D341Med (cell line): ENCODE measurements at regions not wholly inside any gene's neighbourhood (a gene's known extent, or its start where the extent isn't known, plus 50 kb on each side); places are given as distances from the start of the nearest gene placed in this dataset.
"Not testable (repeated sequence)": the region's sequence is repeated elsewhere in the genome, so short reads cannot be mapped to it uniquely, and the experiment has no call there.

Experiments used
- DNase-seq: peaks from one replicate; pipeline ENCODE4 v3.0.0; 2012; ENCODE audit warnings: low spot score

- no peak for DNase-seq
Measured at GRCh38 chr20:12203981-12204380, 286.3 kb downstream of the BTBD3 start.

DNA sequence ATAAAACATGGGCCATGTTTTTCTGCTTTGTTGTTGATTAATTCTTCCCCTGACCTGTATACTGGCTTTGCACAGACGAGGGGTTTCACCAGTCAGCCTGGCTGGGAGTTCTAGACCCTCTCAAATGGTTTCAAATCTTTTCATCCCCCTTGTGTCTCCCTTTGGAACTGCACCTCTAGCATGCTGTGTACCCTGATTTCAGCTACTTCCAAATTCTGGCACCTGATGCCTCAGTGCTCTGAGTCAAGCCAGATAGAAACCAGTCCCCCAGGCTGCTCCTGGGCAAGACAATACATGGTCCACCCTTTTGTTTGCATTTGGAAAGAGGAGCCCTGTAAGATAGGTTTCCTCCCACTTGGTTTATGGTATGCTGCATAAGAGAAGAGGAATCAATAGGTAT is 290.2 kb downstream of the BTBD3 start:
- peak; percentile 38 for DNase-seq

DNA sequence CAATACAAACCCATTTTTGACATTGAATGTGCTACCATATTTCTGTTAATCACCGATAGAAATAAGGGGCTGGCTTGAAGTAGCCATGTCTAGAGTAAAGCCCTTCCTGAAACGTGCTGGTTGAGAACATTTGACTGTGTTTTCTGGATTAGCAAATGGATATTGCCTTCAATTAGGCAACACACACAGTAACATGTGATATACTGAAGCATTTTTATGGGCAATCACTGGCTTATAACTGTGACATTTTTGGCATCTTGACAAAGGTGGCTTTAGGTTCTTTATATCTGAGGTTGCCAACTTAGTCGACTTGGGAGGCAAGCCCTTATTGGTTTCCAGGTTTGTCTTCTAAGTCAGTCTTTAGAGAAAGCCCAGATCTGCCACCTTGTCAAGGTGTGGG is 292.9 kb downstream of the BTBD3 start:
- no peak for DNase-seq

DNA sequence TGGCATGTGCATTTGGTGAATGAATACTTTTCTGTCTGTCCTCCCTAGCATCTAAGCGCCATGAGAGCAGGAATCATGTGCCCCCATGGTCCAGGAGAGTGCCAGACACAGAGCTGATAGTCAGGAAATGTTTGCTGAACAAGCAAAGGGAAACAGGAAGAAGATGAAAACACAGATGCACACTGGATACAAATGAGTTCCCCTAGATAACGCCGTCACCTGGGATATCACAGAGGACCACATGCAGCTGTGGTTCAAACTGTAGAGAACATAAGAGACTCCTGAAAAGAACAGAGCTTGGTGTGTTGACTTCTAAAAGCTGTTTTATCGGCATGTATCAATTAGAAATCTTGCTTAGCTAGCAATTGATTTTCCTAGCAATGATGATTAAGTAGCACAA is 293.7 kb downstream of the BTBD3 start:
- no peak for DNase-seq

- DNase-seq: no peak
Measured at GRCh38 chr20:12217382-12217781, 299.7 kb downstream of the BTBD3 start.

DNA sequence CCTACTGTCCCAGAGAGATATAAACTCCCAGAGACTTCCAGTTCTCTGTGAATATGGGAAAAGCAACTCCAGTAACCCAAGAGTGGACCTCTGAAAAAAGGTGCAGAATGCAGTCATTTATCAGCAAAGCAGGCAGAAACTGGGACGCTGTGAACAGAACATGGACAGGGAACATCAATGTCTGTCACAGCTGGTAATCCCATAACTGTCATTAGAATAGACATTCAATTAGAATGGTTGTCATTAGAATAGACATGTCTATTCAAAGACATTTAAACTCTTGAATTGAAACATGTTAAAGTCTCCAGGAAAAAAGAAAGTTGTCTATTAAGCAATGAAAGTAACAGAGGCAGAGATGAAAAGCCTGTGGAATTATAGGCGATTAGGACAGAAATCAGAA is 302.1 kb downstream of the BTBD3 start:
- DNase-seq: no peak

GRCh38 chr20:12223057-12223456 is 305.4 kb downstream of the BTBD3 start:
- no peak for DNase-seq

DNA sequence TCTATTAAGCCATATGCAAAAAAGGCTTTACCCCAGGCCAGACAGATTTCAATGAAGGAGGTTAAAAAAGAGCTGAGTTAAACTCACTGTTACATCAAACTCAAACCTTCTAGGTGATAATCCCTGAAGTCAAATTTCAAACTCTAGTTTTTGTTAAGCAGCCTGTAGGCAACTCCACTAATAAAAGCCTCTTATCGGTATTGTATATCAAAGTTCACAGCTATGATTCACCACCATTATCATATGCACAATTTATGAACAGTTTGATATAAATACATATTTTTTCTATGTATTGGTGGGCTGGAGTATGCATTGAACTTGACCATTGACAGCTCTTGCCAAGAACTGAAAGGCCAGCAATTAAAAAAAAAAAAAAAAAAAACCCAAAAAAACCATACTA is 308.2 kb downstream of the BTBD3 start:
- DNase-seq: no peak

DNA sequence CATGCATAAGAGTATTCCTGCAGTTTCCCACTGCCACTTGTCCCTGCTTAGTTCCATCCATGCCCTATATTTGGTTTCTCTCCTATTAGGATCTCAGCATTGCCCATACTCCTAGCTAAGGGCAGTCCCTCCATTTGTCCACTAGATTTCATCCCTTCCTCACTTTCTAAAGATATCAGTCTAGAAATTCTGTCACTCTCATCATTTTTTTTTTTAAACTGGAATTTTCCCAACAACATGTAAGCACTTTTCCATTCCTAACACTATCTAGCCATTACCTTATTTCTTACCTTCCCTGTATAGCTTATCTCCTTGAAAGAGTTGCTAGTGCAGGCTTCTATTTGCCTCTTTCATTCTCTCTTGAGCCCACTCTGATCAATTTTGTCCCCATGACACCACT is 312.2 kb downstream of the BTBD3 start:
- DNase-seq: no peak

DNA sequence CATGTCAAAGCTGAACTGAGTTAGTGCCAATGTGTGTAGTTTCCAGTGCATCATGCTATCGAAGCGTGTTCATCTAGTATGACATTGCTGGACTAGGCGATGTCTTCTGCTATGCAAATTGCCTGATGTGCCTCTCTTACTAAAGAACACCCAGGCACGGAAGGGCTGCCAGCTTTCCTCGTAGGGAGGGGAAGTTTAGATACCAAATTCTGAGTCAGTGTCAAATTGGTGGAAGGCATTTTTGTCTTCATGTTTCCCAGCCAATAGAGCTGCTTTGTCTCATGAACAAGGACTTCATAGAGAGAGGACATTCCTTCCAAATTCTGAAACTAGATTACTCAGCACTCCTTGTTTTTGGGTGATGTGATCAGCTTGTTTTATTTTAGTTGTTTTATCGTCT is 320.1 kb downstream of the BTBD3 start:
- no peak for DNase-seq

GRCh38 chr20:12241065-12241464 is 323.4 kb downstream of the BTBD3 start:
- DNase-seq: no peak

GRCh38 chr20:12243327-12243726 is 325.6 kb downstream of the BTBD3 start:
- no peak for DNase-seq

GRCh38 chr20:12248481-12248880 is 330.8 kb downstream of the BTBD3 start:
- no peak for DNase-seq

GRCh38 chr20:12250661-12251060 is 333.0 kb downstream of the BTBD3 start:
- not testable (repeated sequence) for DNase-seq

DNA sequence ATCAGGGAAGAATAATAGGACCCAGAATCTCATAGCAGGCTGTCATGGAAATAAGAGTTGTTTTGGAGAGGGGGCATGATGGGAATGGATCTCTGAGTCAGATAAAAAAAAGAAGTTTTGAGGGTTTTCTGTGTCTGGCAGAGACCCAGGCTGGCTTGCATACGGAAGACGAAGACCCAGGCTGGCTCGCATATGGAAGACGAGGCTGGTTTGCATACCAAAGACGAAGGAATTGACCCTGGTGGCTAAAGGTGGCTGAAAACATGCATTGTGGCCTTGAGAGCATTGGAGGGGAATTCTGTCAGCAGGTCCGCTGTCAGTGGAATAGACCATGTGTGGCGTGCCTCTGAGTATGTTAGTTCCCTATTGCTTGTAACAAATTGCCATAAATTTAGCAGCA is 335.1 kb downstream of the BTBD3 start:
- no peak for DNase-seq

GRCh38 chr20:12255461-12255970 is 337.8 kb downstream of the BTBD3 start:
- DNase-seq: no peak

- DNase-seq: no peak
Measured at GRCh38 chr20:12256806-12257205, 339.1 kb downstream of the BTBD3 start.

DNA sequence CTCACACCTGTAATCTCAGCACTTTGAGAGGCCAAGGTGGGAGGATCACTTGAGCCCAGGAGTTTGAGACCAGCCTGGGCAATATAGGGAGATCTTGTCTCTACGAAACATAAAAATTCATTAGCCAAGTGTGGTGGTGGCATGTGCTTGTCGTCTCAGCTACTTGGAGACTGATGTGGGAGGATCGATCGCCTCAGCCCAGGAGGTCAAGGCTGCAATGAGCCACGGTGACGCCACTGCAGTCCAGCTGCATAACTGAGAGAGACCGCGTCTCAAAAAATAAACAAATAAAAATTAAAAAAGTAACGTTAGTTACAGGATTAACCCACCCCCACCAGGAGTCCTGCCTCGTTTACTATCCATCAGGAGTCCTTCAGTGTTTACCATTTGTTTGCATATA is 345.1 kb downstream of the BTBD3 start:
- DNase-seq: no peak

GRCh38 chr20:12264711-12265110 is 347.0 kb downstream of the BTBD3 start:
- DNase-seq: no peak

DNA sequence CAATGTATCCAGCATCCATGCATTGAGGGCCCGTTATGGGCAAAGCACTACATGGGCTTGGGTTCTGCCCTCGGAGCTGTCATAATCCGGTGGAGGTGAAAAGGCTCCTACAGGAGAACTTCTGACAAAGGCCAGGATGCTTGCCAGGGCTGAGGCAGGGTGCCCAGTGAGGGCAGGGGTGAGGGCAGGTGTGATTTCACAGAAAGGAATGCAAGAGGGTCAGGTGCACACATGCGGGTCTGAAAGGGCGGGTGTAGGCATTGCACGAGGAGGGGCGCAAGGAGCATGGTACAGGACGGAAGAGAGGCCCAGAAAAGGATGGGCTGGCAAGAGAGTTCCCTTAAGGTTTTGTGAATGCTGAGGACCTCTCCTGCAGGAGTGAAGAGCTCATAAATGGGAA is 348.0 kb downstream of the BTBD3 start:
- DNase-seq: no peak

- DNase-seq: no peak
Measured at GRCh38 chr20:12269579-12269978, 351.9 kb downstream of the BTBD3 start.

GRCh38 chr20:12270863-12271262 is 353.2 kb downstream of the BTBD3 start:
- no peak for DNase-seq

- no peak for DNase-seq
Measured at GRCh38 chr20:12276011-12276673, 358.4 kb downstream of the BTBD3 start.

- no peak for DNase-seq
Measured at GRCh38 chr20:12287575-12287974, 369.9 kb downstream of the BTBD3 start.
